Dermis blood vessel endothelial cell (primary cell): ENCODE measurements at regions not wholly inside any gene's neighbourhood (a gene's known extent, or its start where the extent isn't known, plus 50 kb on each side); places are given as distances from the start of the nearest gene placed in this dataset.

ENCODE experiments used
- DNase-seq: peaks from one replicate; pipeline ENCODE4 v3.0.0; 2010

GRCh38 chr2:12795851-12796250 is 79.1 kb downstream of the TRIB2 start:
- no peak for DNase-seq

GRCh38 chr2:12796657-12797056 is 79.9 kb downstream of the TRIB2 start:
- DNase-seq = no peak

GRCh38 chr2:12797815-12798214 is 81.1 kb downstream of the TRIB2 start:
- peak; percentile 96 for DNase-seq

GRCh38 chr2:12803607-12804006 is 86.9 kb downstream of the TRIB2 start:
- no peak for DNase-seq

- no peak for DNase-seq
Observed at GRCh38 chr2:12804091-12804856, 87.5 kb downstream of the TRIB2 start.

GRCh38 chr2:12805033-12805432 is 88.3 kb downstream of the TRIB2 start:
- no peak for DNase-seq

DNA sequence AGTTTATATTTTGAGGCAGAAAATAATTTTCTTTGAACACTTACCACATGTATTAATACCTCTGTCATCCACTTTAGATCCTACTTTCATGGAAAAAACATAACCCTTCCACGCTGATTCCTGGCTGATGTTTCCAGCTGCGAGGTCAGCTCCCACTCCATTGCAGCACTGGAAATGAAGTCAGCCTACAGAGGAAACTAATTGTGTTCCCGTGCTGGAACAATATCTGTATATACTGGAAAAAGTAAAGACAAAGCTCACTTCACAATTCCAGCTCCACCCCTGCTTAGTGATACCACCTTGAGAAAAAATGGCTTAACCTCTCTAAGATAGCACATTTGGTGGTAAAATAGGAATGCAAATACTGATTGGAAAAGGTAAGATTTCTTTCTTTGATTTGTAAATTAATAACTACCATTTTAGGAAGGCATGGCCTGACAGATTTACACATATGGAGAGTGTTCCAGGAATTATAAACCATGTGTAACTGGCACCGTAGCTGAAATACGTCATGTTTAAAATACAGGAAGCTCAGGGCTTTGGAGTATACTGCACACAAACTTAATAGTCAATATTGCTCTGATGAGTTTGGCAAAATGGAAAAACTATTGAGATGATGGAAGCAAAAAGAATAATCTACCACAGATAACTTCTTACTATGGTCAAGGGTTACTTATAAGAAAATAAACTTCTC is 90.0 kb downstream of the TRIB2 start:
- DNase-seq = peak; percentile 77

DNA sequence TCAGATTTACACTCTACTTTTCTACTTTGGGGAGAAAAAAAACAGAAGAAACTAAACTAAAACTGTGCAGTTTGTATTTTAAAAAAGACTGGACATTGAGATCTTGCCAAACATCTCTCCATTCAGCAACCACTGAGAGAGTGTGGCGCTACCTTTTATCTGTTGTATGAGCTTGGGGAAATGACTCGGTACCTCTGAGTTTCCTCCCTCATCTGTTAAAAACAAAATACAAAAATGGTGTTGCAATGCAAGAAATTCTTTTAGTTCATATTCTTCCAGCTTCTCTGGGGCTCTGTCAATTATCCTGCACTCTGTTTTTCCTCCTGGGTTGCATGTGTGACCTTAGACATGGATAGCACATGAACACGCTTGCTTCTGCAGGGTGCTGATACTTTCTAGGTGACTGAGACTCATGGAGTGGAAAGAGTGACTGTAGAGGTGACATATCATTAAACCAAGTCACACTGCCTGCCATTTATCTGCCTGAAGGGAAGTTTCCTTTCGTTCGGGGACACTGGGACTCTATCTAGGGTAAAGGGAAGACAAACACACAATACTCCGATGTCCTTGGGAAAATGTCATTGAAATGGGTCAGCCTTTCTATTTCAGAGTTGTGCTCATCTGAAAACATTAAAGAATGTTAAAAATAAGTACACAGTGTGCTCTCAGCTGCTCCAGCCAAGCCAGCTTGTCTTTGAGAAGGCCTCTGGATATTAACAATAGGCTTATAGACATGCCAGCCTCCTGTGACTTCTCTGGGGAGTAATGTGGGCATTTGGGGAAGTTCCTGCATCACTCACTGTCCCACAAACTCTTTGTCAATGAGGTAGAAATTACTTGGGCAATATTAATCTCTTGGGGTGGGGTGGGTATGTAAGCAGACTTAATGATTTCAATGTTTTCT is 91.4 kb downstream of the TRIB2 start:
- DNase-seq = peak; percentile 37

DNA sequence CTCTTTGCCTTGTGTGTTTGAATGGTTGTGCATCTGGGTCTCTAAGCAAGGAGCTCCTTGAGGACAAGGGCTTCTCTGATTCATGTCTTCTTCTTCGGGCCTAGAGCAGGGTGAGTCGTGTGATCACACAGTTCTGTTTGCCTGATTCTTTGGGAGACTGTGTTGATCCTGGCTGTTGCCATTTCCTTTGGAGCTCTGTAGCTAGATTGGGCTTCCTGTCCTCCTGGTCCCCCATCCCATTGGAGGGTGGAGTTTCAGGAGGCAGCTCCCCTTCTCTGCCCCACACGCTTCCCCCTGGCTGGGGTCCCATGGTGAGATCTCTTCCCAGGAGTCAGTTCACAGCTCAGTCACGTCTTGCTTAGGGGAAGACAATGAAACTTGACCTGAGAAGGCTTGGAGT is 92.8 kb downstream of the TRIB2 start:
- peak; percentile 80 for DNase-seq

DNA sequence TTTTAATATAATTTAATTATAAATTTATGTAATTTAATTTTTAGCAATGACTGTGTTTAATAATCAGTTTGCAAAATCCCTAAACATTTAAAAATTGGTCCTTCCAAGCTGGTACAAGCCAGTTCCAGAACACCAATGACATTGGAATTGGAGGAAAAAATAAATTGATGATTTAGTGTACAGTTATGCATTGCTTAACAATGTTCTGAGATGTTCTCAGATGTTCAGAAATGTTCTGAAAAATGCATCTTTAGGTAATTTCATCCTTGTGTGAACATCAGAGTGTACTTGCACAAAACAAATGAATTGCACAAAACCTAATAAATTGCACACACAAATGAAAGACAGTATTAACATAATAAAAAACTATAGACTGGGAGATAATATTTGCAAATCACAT is 95.2 kb downstream of the TRIB2 start:
- no peak for DNase-seq

DNA sequence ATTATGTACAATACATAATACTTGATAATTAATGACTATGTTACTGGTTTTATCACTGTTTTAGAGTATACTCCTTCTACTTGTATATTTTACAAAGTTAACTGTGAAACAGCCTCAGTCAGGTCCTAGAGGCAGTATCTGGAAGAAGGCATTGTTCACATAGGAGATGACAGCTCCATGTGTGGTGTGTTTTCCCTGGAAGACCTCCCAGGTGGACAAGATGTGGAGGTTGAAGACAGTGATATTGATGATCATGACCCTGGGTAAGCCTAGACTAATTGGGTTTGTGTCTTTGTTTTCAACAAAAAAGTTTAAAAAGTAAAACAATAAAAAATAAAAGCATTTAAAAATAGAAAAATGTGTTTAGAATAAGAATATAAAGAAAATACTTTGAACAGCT is 96.4 kb downstream of the TRIB2 start:
- no peak for DNase-seq

GRCh38 chr2:12816379-12817306 is 99.9 kb downstream of the TRIB2 start:
- peak; percentile 58 for DNase-seq

- DNase-seq = no peak
Observed at GRCh38 chr2:12817870-12818269, 101.1 kb downstream of the TRIB2 start.

DNA sequence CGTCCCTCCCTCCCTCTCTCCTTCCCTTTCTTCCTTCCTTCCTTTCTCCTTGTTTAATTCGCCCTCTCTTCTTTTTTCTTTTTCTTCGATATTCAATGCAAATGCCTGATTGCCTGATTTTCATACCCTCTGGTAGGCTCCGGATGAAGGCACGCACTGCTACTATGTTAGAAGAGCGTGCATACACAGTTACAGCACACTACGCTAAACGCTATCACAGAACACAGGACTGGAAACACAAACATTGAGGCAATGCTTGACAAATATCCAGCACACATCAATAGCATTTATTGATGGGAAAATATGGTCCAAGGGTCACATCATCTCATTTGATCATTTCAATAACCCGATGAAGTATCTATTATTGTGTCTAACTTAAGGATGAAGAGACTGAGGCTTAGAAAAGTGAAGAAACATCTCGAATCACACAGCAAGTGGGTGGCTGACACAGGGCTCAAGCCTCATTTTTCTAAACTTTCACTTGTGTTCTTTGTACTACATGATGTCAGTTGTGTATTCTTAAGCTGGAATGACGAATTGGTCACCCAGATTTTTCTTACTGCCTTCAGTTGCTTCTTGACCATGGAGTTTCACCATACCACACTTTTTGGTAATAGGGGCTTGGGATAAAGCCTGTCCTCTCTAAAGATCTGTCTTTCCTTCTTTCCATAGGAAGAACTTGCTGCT is 101.8 kb downstream of the TRIB2 start:
- DNase-seq = peak; percentile 44

- peak; percentile 99 for DNase-seq
Observed at GRCh38 chr2:12819103-12819475, 102.4 kb downstream of the TRIB2 start.

DNA sequence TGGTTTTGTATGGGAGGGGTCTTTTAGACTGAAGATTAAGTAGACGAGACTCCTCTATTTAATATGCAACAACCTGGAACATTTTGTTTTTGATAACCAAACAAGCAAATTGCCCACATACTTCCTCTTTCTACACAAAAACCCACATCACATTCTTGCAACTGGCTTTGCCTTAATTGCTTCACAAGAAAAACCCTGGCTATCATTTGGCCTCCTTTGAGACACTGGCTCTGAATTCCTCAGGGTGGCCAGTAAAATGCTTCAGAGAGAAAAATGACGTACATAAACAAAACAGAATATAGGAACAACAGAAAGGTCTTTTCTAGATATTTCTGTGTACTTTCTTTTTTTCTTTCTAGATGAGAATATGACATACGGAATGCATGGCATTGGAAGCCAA is 103.0 kb downstream of the TRIB2 start:
- peak; percentile 59 for DNase-seq

GRCh38 chr2:12821656-12822055 is 104.9 kb downstream of the TRIB2 start:
- DNase-seq = no peak

DNA sequence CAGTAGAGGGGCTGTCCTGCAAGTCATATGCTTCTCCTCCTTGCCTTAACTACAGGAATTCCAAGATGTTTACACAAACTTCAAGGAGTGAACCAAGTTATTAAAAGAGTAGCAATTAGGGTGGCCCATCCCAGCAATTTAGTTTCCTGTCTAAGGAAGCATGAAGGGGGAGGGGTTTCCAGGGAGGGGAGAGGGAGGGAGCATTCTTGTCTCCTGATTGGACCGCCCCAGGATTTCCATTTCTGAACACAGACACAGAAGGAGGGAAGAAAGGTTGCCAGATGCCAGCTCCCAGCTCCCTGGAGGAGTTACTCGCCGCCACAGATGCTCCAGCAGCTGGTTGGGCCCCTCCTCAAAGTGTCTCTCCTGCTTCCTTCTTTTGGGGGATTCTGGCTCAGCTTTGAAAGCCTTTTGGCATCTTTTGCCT is 107.6 kb downstream of the TRIB2 start:
- DNase-seq = peak; percentile 54

GRCh38 chr2:12824778-12825379 is 108.1 kb downstream of the TRIB2 start:
- no peak for DNase-seq

DNA sequence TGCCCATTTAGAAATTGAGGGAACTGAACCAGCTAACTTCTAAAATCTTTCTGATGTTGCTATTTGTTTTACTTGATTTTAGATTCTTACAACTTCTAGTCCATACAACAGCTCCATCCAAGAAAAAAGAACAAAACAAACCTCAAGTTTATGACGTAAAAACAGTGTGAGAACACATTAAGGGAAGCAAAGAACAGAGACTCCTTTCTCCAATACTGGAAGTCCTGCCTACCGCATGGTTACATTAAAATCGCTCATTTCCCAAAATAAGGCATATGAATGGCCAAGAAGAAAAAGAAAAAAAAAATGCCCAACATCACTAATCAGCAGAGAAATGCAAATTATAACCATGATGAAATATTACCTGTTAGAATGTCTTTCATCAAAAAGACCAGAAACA is 110.0 kb downstream of the TRIB2 start:
- DNase-seq = no peak

GRCh38 chr2:12827721-12828120 is 111.0 kb downstream of the TRIB2 start:
- no peak for DNase-seq
